IPS DF 4.7 (cell line): ENCODE measurements at regions not wholly inside any gene's neighbourhood (a gene's known extent, or its start where the extent isn't known, plus 50 kb on each side); places are given as distances from the start of the nearest gene placed in this dataset.
"Not testable (repeated sequence)": the region's sequence is repeated elsewhere in the genome, so short reads cannot be mapped to it uniquely, and the experiment has no call there.

Experiments used
- DNase-seq: peaks from one replicate; pipeline ENCODE4 v3.0.0-alpha.2; 2013; ENCODE audit warnings: low spot score; ENCODE audit errors: extremely low read depth

DNA sequence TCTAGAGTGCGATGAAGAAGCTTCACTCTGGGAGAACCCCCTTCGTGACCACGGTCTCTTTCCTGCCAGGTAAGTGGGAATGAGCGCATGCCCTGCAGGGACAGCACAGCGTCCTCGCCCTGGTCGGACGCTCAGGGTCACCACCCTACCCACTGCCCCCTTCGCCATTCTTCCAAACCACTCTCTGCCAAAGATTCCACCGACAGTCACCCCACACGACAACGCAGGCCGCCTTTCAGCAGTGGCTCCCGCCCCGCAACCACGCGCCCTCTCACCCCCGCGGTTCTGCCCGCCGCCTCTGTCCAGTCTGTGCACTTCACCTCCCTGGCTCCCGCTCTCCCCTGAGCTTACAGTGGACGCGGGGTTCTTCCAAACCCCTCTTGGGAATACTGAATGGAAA is 82.3 kb upstream of the FCGR1A start:
- not testable (repeated sequence) for DNase-seq

DNA sequence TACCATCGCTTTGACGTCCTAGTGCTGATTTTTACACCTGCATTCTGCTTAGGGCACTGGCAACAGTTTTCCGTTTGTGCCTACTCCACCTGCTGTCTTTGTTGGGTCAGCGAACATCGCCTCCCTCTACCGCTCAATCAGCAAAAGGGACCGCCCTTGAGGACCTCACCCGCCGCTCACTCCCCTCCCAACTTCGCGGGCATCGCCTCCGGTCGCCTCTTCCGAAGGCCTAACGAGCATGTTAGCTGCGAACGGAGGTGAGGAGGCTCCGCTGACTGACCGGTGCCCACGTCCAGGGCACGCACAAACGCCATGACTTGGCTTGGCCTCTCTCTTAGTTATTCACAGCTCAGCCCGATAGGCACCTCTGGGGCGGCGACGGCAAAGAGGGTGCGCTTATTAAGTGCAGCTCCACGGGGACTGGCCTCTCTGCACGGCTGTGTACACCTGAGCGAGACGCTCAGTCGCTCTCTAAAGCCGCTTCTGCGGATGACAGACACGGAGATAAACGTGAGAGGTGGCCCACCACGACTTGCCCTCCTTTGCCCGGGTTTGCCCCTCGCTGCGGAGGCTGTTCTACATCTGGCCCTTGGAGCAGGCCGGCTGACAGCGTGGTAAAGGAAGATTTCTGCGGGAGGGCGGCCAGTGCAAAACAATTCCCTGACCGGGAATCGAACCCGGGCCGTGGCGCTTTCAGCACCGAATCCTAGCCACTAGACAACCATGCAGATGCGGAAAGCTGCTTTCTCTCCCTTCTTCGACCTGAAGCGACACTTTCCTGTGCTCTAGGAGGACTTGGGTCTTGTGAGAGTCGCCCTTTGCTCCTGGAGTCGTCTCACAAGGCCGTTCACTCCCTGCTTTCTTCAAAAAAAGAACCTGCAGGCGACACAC is 81.6 kb upstream of the FCGR1A start:
- not testable (repeated sequence) for DNase-seq

DNA sequence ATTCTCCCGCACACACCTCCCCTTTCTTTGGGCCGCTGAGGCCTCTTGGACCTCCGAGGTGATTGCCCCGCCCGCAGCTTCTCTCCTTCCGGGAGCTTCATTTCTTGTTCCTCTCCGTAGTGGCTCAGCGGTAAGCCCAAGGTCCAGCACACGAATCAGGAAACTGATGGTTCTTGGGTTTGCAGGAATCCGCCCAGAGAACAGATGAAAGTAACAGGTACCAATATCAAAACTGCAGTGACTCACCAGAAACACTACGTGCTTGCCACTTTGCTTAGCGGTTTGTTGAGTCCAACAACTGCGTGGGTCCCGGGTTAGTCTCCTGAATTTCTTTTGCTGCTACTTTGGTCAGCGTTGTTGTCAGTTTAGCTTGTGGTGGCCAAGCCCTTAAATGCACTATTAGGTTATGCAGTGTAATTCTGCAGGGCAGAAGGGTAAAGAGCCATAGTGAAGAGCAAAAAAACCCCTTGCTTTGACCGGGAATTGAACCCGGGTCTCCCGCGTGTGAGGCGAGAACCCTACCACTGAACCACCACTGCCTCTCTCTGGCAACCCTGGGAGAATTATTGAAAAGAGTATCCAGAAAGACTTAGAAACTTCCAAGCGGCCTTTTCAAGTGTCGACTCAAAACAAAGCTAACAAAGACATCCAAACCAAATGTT is 74.2 kb upstream of the FCGR1A start:
- not testable (repeated sequence) for DNase-seq

DNA sequence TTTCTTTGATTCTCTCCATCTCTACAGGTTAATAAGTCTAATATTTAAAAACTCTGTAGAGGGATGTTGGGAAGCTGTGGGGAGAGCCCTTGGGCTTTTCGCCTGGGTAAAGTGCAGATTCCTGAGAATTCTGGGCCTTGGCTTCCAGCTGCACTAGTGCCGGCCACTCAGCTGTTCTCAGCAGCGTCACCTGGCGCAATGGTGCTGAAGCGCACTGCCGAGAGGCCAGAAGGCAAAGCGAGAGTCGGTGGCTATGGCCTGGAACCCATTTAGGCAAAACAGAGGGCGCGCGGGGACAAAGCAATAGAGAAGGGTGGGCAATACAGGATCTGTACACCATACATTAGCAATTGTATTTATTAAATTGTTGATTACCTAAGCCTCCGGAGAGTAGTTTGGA is 70.8 kb upstream of the FCGR1A start:
- not testable (repeated sequence) for DNase-seq

DNA sequence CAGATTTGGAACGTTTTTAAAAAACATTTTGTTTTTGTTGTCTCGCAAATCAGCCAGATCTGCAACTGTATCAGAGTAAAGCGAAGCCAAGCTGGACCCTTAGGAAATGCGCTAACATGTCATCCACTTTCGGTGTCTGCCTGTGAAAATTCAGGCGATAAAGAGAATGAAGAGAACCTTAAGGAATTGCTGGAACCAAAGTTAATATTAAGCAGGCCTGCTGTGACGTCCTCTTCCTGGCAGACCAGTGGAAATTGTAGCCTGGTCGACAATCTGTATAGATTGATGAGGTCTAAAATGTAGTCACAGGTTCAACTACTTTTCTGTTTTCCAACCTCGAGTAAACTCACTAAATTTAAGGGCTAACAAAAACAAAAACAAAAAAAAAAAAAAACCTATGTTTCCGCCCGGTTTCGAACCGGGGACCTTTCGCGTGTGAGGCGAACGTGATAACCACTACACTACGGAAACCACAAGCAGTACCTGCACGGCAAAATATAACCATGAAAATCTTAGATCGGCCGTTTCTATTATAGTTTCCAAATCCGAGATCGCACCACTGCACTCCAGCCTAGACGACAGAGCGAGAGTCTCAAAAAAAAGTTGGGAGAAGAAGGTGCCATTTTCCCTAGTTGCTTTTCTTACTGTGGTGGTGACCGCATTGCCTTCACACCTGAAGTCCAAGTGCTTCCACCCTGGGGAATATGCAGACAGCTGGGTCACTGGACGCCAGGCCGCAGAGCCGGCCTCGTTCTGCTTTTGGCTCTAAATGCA is 70.2 kb upstream of the FCGR1A start:
- DNase-seq = not testable (repeated sequence)

DNA sequence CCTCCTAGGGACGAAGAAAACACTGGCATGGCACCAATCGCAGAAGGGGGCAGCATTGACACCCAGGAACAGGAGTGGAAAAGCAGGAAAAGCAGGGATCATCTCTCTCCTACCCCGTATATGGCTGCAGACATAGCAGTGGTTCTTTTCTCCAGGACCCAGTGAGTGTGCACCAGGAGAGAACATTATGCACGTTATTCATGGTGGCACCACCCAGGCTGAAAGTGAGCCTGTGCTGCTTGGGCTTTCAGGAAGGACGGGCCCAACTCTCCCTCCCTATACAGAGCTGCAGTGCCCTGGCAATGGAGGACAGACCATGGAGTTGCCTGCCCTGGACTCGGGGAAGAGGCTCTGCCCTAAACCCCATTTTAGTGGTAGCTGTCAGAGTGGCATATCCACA is 69.0 kb upstream of the FCGR1A start:
- DNase-seq = not testable (repeated sequence)

DNA sequence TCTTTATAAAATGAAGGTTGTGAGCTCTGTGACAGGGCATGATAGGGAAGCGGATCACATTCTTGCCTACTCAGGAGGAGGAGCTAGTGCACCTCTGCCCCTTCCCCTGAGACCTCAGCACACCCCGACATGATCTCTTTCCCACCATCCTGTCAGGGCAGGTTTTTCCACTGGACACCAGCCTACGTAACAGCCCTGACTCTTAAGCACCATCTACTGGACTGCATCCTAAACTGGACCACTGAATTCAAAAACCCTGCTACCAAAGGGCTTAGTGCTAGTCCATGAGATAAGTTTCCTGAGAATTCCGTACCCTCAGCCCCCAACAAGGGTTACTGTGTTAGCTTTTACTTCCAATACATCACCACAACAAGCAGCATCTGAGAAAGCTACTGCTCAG is 68.5 kb upstream of the FCGR1A start:
- not testable (repeated sequence) for DNase-seq

DNA sequence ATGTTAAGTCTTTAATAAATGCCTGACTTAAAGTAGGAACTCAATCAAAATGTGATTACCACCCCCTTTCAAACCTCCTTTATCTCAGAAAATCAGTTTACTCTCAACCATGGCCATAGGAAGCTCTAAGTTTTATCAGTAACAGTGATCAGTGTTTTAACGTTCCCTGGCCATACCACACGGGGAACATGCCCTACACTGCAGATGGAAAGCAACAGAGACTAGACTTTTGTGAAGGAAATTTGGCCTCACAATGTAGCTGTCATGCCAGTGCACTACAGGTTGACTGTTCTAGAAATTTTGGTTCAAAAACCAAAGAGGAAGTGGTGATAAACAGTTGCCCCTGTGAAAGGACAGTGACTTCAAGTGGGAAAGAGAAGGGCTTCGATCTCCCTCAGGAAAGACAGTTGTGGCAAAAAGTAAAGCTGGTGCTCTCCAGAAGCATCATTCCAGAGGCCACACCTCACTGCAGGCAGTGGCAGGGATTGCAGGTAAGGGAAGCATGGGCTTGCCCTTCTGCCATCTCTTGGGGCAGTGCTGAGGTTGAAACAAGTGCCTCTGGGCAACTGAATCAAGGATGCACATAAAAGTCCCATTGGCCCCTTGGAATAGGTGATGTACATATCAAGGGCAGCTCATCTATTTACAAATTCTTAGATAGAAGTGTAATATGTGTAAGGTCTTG is 57.7 kb upstream of the FCGR1A start:
- not testable (repeated sequence) for DNase-seq

DNA sequence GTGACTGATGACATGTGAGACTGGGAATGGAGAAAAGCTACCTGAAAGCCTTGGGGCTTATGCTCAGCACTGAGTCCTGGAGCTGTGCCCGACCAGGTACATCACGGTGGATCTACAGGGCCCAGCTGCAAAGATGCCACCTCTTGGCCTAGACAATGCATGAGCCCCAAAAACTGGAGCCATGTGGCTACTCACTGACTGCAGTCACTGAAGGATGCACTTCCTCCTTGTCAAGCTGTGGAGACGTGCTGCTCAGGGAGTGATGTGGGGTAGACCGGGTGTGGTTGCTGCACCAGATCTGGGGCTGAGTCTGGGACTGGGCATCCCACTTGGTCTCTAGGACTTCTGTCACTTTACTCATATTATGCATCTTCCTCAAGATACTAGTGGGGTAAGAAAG is 55.8 kb upstream of the FCGR1A start:
- DNase-seq = not testable (repeated sequence)

DNA sequence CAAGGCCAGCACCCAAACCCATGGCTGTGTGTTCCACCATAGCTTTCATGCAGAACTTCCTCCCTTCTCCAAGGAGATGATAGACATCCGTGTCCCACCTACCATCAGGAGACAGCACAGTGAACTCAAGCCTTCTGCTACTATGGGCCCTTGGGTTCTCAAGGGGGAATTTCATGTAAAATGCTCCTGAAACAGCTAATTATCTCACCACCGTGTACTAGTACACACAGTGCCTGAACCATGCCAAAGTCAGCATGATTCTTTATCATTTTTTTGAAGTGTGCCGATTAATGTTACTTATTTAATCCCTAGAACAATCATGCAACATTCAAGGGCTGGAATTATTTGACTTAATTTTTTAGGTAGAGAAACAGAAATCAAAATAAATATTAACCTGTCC is 53.9 kb upstream of the FCGR1A start:
- DNase-seq = not testable (repeated sequence)
